Fibroblast of lung (primary cell): ENCODE measurements at regions not wholly inside any gene's neighbourhood (a gene's known extent, or its start where the extent isn't known, plus 50 kb on each side); places are given as distances from the start of the nearest gene placed in this dataset.

Experiments used
- DNase-seq, 2 donors: peaks; one replicate each; pipeline versions ENCODE4 v3.0.0 to v3.0.0-alpha.2; 2010; ENCODE audit warnings: low read depth in 2 of 2
- H2AFZ ChIP-seq: 2 replicates; pipeline ENCODE4 v1.5.1; 2012; ENCODE audit warnings: low read length, control low read depth, inconsistent platforms
- H3K27ac ChIP-seq: 2 replicates; pipeline ENCODE4 v1.5.1; 2011; ENCODE audit warnings: low read length, control low read depth; ENCODE audit not compliant: insufficient read depth
- H3K27me3 ChIP-seq: 2 replicates; pipeline ENCODE4 v1.5.1; 2011; ENCODE audit warnings: mild to moderate bottlenecking, low read length; ENCODE audit not compliant: control insufficient read depth, insufficient read depth
- H3K36me3 ChIP-seq: 2 replicates; pipeline ENCODE4 v1.5.1; 2011; ENCODE audit warnings: low read length; ENCODE audit not compliant: control insufficient read depth, insufficient read depth
- H3K4me1 ChIP-seq: 2 replicates; pipeline ENCODE4 v1.5.1; 2011; ENCODE audit warnings: low read length; ENCODE audit not compliant: control insufficient read depth, insufficient read depth; ENCODE audit errors: extremely low read depth
- H3K4me2 ChIP-seq: 2 replicates; pipeline ENCODE4 v1.5.1; 2011; ENCODE audit warnings: low read length, control low read depth; ENCODE audit not compliant: insufficient read depth; ENCODE audit errors: extremely low read depth
- H3K4me3 ChIP-seq, 4 experiments: fragments of 200-600 bp in 1 of 4; sonication (generic) in 1 of 4; replicated peaks in 1 of 4; 2 replicates each; pipeline ENCODE4 v1.5.1; 2011 to 2016; ENCODE audit warnings: low read length in 4 of 4, low read depth in 3 of 4, mild to moderate bottlenecking in 3 of 4, control low read depth in 2 of 4, inconsistent platforms in 1 of 4, mixed read lengths in 1 of 4; ENCODE audit not compliant: insufficient read depth in 1 of 4; ENCODE audit errors: control extremely low read depth in 1 of 4
- H3K79me2 ChIP-seq: 2 replicates; pipeline ENCODE4 v1.5.1; 2012; ENCODE audit warnings: mild to moderate bottlenecking, low read length, inconsistent platforms; ENCODE audit not compliant: control insufficient read depth, insufficient read depth
- H3K9ac ChIP-seq: 2 replicates; pipeline ENCODE4 v1.5.1; 2011; ENCODE audit warnings: mild to moderate bottlenecking, low read length, control low read depth; ENCODE audit not compliant: insufficient read depth
- H3K9me3 ChIP-seq: 2 replicates; pipeline ENCODE4 v1.5.1; 2012; ENCODE audit warnings: low read depth, low read length; ENCODE audit not compliant: control insufficient read depth, insufficient read depth
- H4K20me1 ChIP-seq: 2 replicates; pipeline ENCODE4 v1.5.1; 2011; ENCODE audit warnings: low read length; ENCODE audit not compliant: control insufficient read depth, insufficient read depth; ENCODE audit errors: extremely low read depth
- CTCF ChIP-seq, 2 donors: IDR thresholded peaks in 1 of 2; conservative IDR thresholded peaks in 1 of 2; 1 replicate in 1 of 2; 2 replicates in 1 of 2; pipeline ENCODE4 v1.5.1; 2011 to 2012; ENCODE audit warnings: low read length in 2 of 2, control low read depth in 1 of 2, inconsistent platforms in 1 of 2, low read depth in 1 of 2, mild to moderate bottlenecking in 1 of 2
- EZH2 ChIP-seq: IDR thresholded peaks from 2 replicates; pipeline ENCODE4 v1.5.1; 2012; ENCODE audit warnings: low read length, control low read depth, mild to moderate bottlenecking; ENCODE audit errors: missing control alignments

- TF ChIP-seq EZH2 (no peak), CTCF (conservative IDR thresholded peaks at IDR 0.05 in 1 of 2, IDR thresholded peaks at IDR 0.05 in 1 of 2; ENCODE audit: low read depth in 1 of 2, low read length in 2 of 2) (no peak)
- Histone ChIP-seq H4K20me1 (no peaks in the 10 kb centered on the region), H3K36me3 (no peaks in the 10 kb centered on the region), H2AFZ (no peak overlapping the region), H3K27me3 (no peaks in the 10 kb centered on the region), H3K4me3 (no peak overlapping the region), H3K4me1 (no peaks in the 10 kb centered on the region), H3K27ac (no peak overlapping the region), H3K9me3 (no peaks in the 10 kb centered on the region), H3K4me2 (no peak overlapping the region), H3K79me2 (no peaks in the 10 kb centered on the region), H3K9ac (no peak overlapping the region)
- DNase-seq: no peak
Measured at GRCh38 chr18:1267021-1267420, 362.4 kb downstream of the ADCYAP1 start.

DNA sequence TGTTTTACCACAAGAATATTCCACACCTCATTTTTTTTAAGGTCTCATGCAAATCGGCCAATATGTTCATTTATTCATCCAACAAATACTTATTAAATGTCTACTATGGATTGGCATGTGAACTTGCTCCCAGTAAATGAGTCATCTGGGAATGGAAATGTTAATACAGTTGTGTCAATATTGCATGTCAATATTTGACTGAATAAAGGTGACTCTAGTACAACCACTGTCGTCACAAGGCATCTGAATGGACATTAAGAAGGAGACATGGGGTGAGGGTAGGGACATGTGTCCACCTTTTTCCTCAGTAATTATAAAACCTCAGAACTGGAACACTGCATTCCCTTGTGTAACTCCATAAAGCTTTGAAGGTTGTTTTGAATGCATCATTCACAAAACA lies 365.4 kb downstream of the ADCYAP1 start:
- no peak overlapping the region for H3K27ac ChIP-seq
- H3K79me2 ChIP-seq: no peaks in the 10 kb centered on the region
- H3K9ac ChIP-seq: no peak overlapping the region
- H3K4me2 ChIP-seq: no peak overlapping the region
- H2AFZ ChIP-seq: no peak overlapping the region
- H3K4me3 ChIP-seq: no peak overlapping the region
- no peaks in the 10 kb centered on the region for H3K36me3 ChIP-seq
- no peaks in the 10 kb centered on the region for H3K9me3 ChIP-seq
- H3K4me1 ChIP-seq: no peaks in the 10 kb centered on the region
- no peak for DNase-seq
- H4K20me1 ChIP-seq: no peaks in the 10 kb centered on the region
- TF ChIP-seq CTCF (conservative IDR thresholded peaks at IDR 0.05 in 1 of 2, IDR thresholded peaks at IDR 0.05 in 1 of 2; ENCODE audit: low read depth in 1 of 2, low read length in 2 of 2): no peak
- TF ChIP-seq EZH2: no peak
- H3K27me3 ChIP-seq: no peaks in the 10 kb centered on the region

DNA sequence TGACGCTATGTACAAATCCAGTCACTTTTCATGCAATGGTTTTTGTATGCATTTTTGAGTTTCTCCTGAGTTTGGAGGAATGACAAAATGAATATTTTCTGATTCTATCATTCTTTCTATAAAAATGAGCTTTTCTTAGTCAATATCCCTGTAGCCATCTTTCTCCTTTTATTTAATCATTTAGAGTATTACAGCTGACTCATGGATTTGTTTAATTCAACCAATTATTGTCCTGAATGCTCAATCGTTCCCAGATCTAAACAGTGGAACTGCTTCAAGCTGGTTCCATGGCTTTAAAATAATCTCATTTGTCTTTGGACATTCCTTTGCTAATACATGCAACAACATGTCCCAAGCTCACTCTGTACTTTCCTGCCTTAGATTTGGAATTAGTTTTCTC lies 368.8 kb downstream of the ADCYAP1 start:
- Histone ChIP-seq H2AFZ (no peak overlapping the region), H3K4me1 (no peaks in the 10 kb centered on the region)
- DNase-seq: no peak

More for the DNA sequence above, 368.8 kb downstream of the ADCYAP1 start:
- Histone ChIP-seq H3K79me2 (no peaks in the 10 kb centered on the region), H3K9me3 (no peaks in the 10 kb centered on the region), H3K36me3 (no peaks in the 10 kb centered on the region), H3K4me2 (no peak overlapping the region), H3K9ac (no peak overlapping the region), H4K20me1 (no peaks in the 10 kb centered on the region), H3K4me3 (no peak overlapping the region), H3K27ac (no peak overlapping the region), H3K27me3 (no peaks in the 10 kb centered on the region)
- TF ChIP-seq CTCF (conservative IDR thresholded peaks at IDR 0.05 in 1 of 2, IDR thresholded peaks at IDR 0.05 in 1 of 2; ENCODE audit: low read depth in 1 of 2, low read length in 2 of 2): no peak
- no peak for TF ChIP-seq EZH2
